Right lobe of liver (tissue), 4 donors: ENCODE measurements at regions not wholly inside any gene's neighbourhood (a gene's known extent, or its start where the extent isn't known, plus 50 kb on each side); places are given as distances from the start of the nearest gene placed in this dataset.

ENCODE experiments used
- CTCF ChIP-seq, 4 donors: fragments of 200-600 bp in 3 of 4; fragments of 450-650 bp in 1 of 4; IDR thresholded peaks; one replicate each; pipeline versions ENCODE4 v1.5.1 to v1.8.0; 2016 to 2022; ENCODE audit warnings: antibody characterized with exemption in 4 of 4, mild to moderate bottlenecking in 2 of 4
- POLR2A ChIP-seq: fragments of 450-650 bp; IDR thresholded peaks from one replicate; pipeline ENCODE4 v1.6.1; 2017; ENCODE audit warnings: antibody characterized with exemption, mild to moderate bottlenecking
- donor health status: DM: no; HTN: no; CAD: no.
- donor health status: DM: no; HTN: no; CAD: no.
- donor health status: DM: no; HTN: yes; CAD: no.

GRCh38 chr2:187684174-187684573 is 129.9 kb upstream of the TFPI start:
- no peak for TF ChIP-seq POLR2A
- no peak for TF ChIP-seq CTCF (IDR thresholded peaks at IDR 0.05)
